Mesendoderm (in vitro differentiated cells): ENCODE measurements at regions not wholly inside any gene's neighbourhood (a gene's known extent, or its start where the extent isn't known, plus 50 kb on each side); places are given as distances from the start of the nearest gene placed in this dataset.
A peak's percentile ranks its signal among the peaks of the same experiment; 100 is the strongest.

Experiments used
- DNase-seq: peaks from one replicate; pipeline ENCODE4 v3.0.0; 2013
- H2AK5ac ChIP-seq: 2 replicates; pipeline ENCODE4 v1.6.1; 2013; ENCODE audit warnings: low read length, inconsistent platforms
- H2BK120ac ChIP-seq: 2 replicates; pipeline ENCODE4 v1.6.1; 2013; ENCODE audit warnings: low read depth, mild to moderate bottlenecking, low read length, moderate library complexity, mixed read lengths
- H2BK15ac ChIP-seq: replicated peaks from 2 replicates; pipeline ENCODE4 v1.6.1; 2013; ENCODE audit warnings: low read depth, mild to moderate bottlenecking, moderate library complexity
- H2BK5ac ChIP-seq: 2 replicates; pipeline ENCODE4 v1.6.1; 2013; ENCODE audit warnings: low read length, inconsistent platforms
- H3K18ac ChIP-seq: 2 replicates; pipeline ENCODE4 v1.6.1; 2013; ENCODE audit warnings: mild to moderate bottlenecking, low read length, mixed read lengths
- H3K23ac ChIP-seq: one replicate; pipeline ENCODE4 v1.6.1; 2013; ENCODE audit warnings: low read length
- H3K27ac ChIP-seq: 2 replicates; pipeline ENCODE4 v1.5.1; 2013; ENCODE audit warnings: low read depth, mild to moderate bottlenecking, inconsistent platforms, low read length, moderate library complexity
- H3K27me3 ChIP-seq: 2 replicates; pipeline ENCODE4 v1.6.1; 2013; ENCODE audit warnings: low read length, control low read depth, mild to moderate bottlenecking, inconsistent platforms; ENCODE audit not compliant: insufficient read depth, poor library complexity
- H3K36me3 ChIP-seq: 2 replicates; pipeline ENCODE4 v1.6.1; 2013; ENCODE audit warnings: low read length, inconsistent platforms; ENCODE audit not compliant: control insufficient read depth, insufficient read depth
- H3K4ac ChIP-seq: one replicate; pipeline ENCODE4 v1.6.1; 2013; ENCODE audit warnings: low read depth, mild to moderate bottlenecking, low read length, moderate library complexity
- H3K4me1 ChIP-seq: 2 replicates; pipeline ENCODE4 v1.6.1; 2013; ENCODE audit warnings: low read depth, low read length, inconsistent platforms; ENCODE audit not compliant: control insufficient read depth
- H3K4me2 ChIP-seq: 2 replicates; pipeline ENCODE4 v1.6.1; 2013; ENCODE audit warnings: low read length
- H3K4me3 ChIP-seq: 2 replicates; pipeline ENCODE4 v1.5.1; 2013; ENCODE audit warnings: mild to moderate bottlenecking, low read length
- H3K56ac ChIP-seq: one replicate; pipeline ENCODE4 v1.6.1; 2013; ENCODE audit warnings: low read length
- H3K79me1 ChIP-seq: 2 replicates; pipeline ENCODE4 v1.6.1; 2013; ENCODE audit warnings: low read length, inconsistent platforms
- H3K79me2 ChIP-seq: 2 replicates; pipeline ENCODE4 v1.6.1; 2013; ENCODE audit warnings: mild to moderate bottlenecking, low read length; ENCODE audit not compliant: control insufficient read depth, insufficient read depth
- H3K9ac ChIP-seq: 2 replicates; pipeline ENCODE4 v1.6.1; 2013; ENCODE audit warnings: low read length, inconsistent platforms
- H4K5ac ChIP-seq: one replicate; pipeline ENCODE4 v1.6.1; 2013; ENCODE audit warnings: low read length
- H4K8ac ChIP-seq: one replicate; pipeline ENCODE4 v1.6.1; 2013; ENCODE audit warnings: low read depth, mild to moderate bottlenecking, control low read depth, low read length, moderate library complexity
- WGBS: extraction: QIAGEN DNeasy Blood & Tissue Kit; methylation state at CpG from one replicate; pipeline ENCODE4 v1.1.7; 2013; ENCODE audit warnings: low lambda C conversion rate, missing lambda C conversion rate; ENCODE audit not compliant: insufficient coverage; ENCODE audit errors: extremely low coverage; 5-methylcytosine and 5-hydroxymethylcytosine counted together

DNA sequence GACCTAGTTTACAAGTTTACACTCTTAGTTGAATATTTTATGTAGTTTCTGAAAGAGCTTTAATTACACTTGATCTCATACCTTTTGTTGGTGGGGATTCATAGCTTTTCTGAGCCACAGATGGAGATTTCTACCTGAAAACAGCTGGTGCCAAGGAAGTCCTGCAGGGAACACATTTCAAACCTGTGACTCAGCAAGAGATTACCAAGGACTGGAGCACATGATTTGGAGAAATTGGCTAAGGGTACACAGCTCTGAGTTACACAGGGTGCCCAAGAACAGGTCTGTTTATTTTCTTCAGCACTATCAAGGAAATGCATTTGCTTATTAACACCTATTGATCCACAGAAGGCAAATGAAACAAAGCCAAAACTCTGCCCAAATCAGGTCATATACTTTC is 691.5 kb downstream of the KCTD8 start:
- Histone ChIP-seq H4K5ac (no peak overlapping the region), H3K9ac (no peak overlapping the region), H2AK5ac (no peak overlapping the region), H3K23ac (no peak overlapping the region), H4K8ac (no peak overlapping the region), H3K4me2 (no peak overlapping the region), H3K36me3 (no peaks in the 10 kb centered on the region), H2BK15ac (no peak overlapping the region), H2BK5ac (no peak overlapping the region), H3K4ac (no peak overlapping the region), H3K4me1 (no peaks in the 10 kb centered on the region), H3K27ac (no peak overlapping the region), H2BK120ac (no peak overlapping the region), H3K79me2 (no peaks in the 10 kb centered on the region), H3K18ac (no peak overlapping the region), H3K4me3 (no peak overlapping the region), H3K27me3 (no peaks in the 10 kb centered on the region), H3K79me1 (no peaks in the 10 kb centered on the region), H3K56ac (no peak overlapping the region)
- DNase-seq: peak; percentile 81

GRCh38 chr4:43758836-43759235 is 689.8 kb downstream of the KCTD8 start:
- H3K27me3 ChIP-seq: no peaks in the 10 kb centered on the region
- no peak overlapping the region for H2AK5ac ChIP-seq
- H2BK120ac ChIP-seq: no peak overlapping the region
- H2BK5ac ChIP-seq: no peak overlapping the region
- H3K36me3 ChIP-seq: no peaks in the 10 kb centered on the region
- H2BK15ac ChIP-seq: no peak overlapping the region
- WGBS: no CpG with 5 or more reads among the region's 1 CpG
- H3K23ac ChIP-seq: no peak overlapping the region
- no peaks in the 10 kb centered on the region for H3K4me1 ChIP-seq
- no peak overlapping the region for H3K4ac ChIP-seq
- H4K8ac ChIP-seq: no peak overlapping the region
- no peaks in the 10 kb centered on the region for H3K79me1 ChIP-seq
- no peak overlapping the region for H4K5ac ChIP-seq
- H3K79me2 ChIP-seq: no peaks in the 10 kb centered on the region
- no peak overlapping the region for H3K4me3 ChIP-seq
- no peak overlapping the region for H3K27ac ChIP-seq
- no peak overlapping the region for H3K18ac ChIP-seq
- H3K9ac ChIP-seq: no peak overlapping the region
- no peak overlapping the region for H3K56ac ChIP-seq
- no peak for DNase-seq
- no peak overlapping the region for H3K4me2 ChIP-seq

GRCh38 chr4:43763029-43763610 is 685.5 kb downstream of the KCTD8 start:
- Histone ChIP-seq H3K23ac (no peak overlapping the region), H3K36me3 (no peaks in the 10 kb centered on the region), H3K27ac (no peak overlapping the region), H3K4ac (no peak overlapping the region), H2BK15ac (no peak overlapping the region), H4K8ac (no peak overlapping the region), H2AK5ac (no peak overlapping the region), H3K18ac (no peak overlapping the region), H3K79me1 (no peaks in the 10 kb centered on the region), H2BK120ac (no peak overlapping the region), H3K56ac (no peak overlapping the region), H3K4me3 (no peak overlapping the region), H3K4me1 (no peaks in the 10 kb centered on the region), H2BK5ac (no peak overlapping the region), H3K27me3 (no peaks in the 10 kb centered on the region), H3K4me2 (no peak overlapping the region), H3K9ac (no peak overlapping the region), H3K79me2 (no peaks in the 10 kb centered on the region), H4K5ac (no peak overlapping the region)
- WGBS: no CpG with 5 or more reads among the region's 4 CpGs
- peak; percentile 60 for DNase-seq

- no peaks in the 10 kb centered on the region for H3K79me1 ChIP-seq
Observed at GRCh38 chr4:43765514-43765913, 683.1 kb downstream of the KCTD8 start.

DNA sequence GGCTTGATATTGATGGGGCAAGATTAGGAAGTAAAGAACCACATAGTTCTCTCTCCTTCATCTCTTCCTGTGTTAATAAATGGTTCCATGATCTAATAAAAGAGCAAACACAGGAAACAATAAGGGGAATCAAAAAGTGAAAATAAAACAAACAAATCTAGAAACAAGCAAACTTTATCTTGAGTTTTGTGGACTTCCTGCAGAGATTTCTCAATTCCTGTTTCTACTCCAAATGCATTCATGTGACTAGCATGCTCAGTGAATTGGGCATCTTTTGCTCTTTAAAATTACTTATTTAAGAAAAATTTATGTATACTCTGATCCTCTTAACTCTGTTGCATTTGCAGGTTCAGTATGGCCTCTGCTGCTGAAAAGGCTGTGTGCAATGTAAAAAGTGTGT is 682.0 kb downstream of the KCTD8 start:
- no peak for DNase-seq
- no peak overlapping the region for H3K9ac ChIP-seq
- H3K56ac ChIP-seq: no peak overlapping the region
- H2BK120ac ChIP-seq: no peak overlapping the region
- H4K8ac ChIP-seq: no peak overlapping the region
- no peaks in the 10 kb centered on the region for H3K27me3 ChIP-seq
- no peak overlapping the region for H3K4me3 ChIP-seq
- H3K4ac ChIP-seq: no peak overlapping the region
- no peak overlapping the region for H2BK15ac ChIP-seq
- H3K36me3 ChIP-seq: no peaks in the 10 kb centered on the region
- H3K23ac ChIP-seq: no peak overlapping the region
- H3K18ac ChIP-seq: no peak overlapping the region
- H3K79me2 ChIP-seq: no peaks in the 10 kb centered on the region
- no peak overlapping the region for H3K27ac ChIP-seq
- H3K4me2 ChIP-seq: no peak overlapping the region
- H3K79me1 ChIP-seq: no peaks in the 10 kb centered on the region
- H2BK5ac ChIP-seq: no peak overlapping the region
- H3K4me1 ChIP-seq: no peaks in the 10 kb centered on the region
- no peak overlapping the region for H2AK5ac ChIP-seq
- H4K5ac ChIP-seq: no peak overlapping the region

More at GRCh38 chr4:43765514-43765913, 683.1 kb downstream of the KCTD8 start:
- H2AK5ac ChIP-seq: no peak overlapping the region
- H3K18ac ChIP-seq: no peak overlapping the region
- H3K27ac ChIP-seq: no peak overlapping the region
- peak overlapping the region; percentile 74 for H2BK15ac ChIP-seq
- no peaks in the 10 kb centered on the region for H3K36me3 ChIP-seq
- H3K56ac ChIP-seq: no peak overlapping the region
- H2BK120ac ChIP-seq: no peak overlapping the region
- no peak overlapping the region for H3K4me2 ChIP-seq
- H3K4ac ChIP-seq: no peak overlapping the region
- no peak overlapping the region for H3K9ac ChIP-seq
- no peak for DNase-seq
- no peaks in the 10 kb centered on the region for H3K27me3 ChIP-seq
- H3K4me1 ChIP-seq: no peaks in the 10 kb centered on the region
- H4K5ac ChIP-seq: no peak overlapping the region
- no peak overlapping the region for H4K8ac ChIP-seq
- whole genome bisulfite sequencing: no CpG with 5 or more reads among the region's 2 CpGs
- no peak overlapping the region for H2BK5ac ChIP-seq
- no peak overlapping the region for H3K23ac ChIP-seq
- H3K4me3 ChIP-seq: no peak overlapping the region
- H3K79me2 ChIP-seq: no peaks in the 10 kb centered on the region

DNA sequence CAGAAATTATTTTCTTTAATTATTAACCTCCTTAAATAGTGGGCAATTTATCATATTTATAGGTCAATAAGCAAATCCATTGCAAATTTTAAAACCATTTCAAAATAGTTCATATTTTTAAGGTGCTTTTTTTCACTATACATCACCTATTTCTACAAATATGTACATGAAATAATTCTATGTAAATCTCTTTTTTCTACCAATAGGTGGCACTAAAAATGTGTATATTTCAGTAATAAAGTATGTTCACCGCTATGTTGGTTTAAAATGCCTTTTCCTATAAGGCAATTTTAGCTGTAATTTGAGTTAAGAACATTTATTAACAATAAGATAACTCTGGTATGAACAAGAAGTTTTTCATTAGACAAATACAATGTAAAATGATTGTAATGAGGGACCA is 672.2 kb downstream of the KCTD8 start:
- Histone ChIP-seq H3K4me3 (no peak overlapping the region), H4K5ac (no peak overlapping the region), H3K4ac (no peak overlapping the region), H3K27me3 (no peaks in the 10 kb centered on the region), H3K79me2 (no peaks in the 10 kb centered on the region), H2BK120ac (no peak overlapping the region), H3K4me2 (no peak overlapping the region), H3K36me3 (no peaks in the 10 kb centered on the region), H4K8ac (no peak overlapping the region), H2BK5ac (no peak overlapping the region), H3K56ac (no peak overlapping the region), H3K9ac (no peak overlapping the region), H3K23ac (no peak overlapping the region), H3K79me1 (no peaks in the 10 kb centered on the region), H3K27ac (no peak overlapping the region), H3K18ac (no peak overlapping the region), H2BK15ac (no peak overlapping the region), H2AK5ac (no peak overlapping the region), H3K4me1 (no peaks in the 10 kb centered on the region)
- no CpG with 5 or more reads among the region's 1 CpG for WGBS
- DNase-seq: no peak
